ENCODE measurements at regions not wholly inside any gene's neighbourhood (a gene's known extent, or its start where the extent isn't known, plus 50 kb on each side); places are given as distances from the start of the nearest gene placed in this dataset.

- H3K4me1 ChIP-seq (ENCODE audit: insufficient read depth, poor library complexity, severe bottlenecking), result no peaks in the 10 kb centered on the region
- H3K4me3 ChIP-seq (ENCODE audit: severe bottlenecking), result no peak overlapping the region
- H3K9me3 ChIP-seq (ENCODE audit: severe bottlenecking), result no peaks in the 10 kb centered on the region
- no peak for DNase-seq (ENCODE audit: low spot score)
- no peaks in the 10 kb centered on the region for H3K27me3 ChIP-seq (ENCODE audit: insufficient read depth, poor library complexity, severe bottlenecking)
- no peaks in the 10 kb centered on the region for H3K36me3 ChIP-seq (ENCODE audit: low read depth)
- H3K27ac ChIP-seq (ENCODE audit: poor library complexity, severe bottlenecking), result no peak overlapping the region
- no peak for ATAC-seq (ENCODE audit: low read depth)
- no peak for TF ChIP-seq CTCF (IDR thresholded peaks at IDR 0.05; ENCODE audit: poor library complexity, severe bottlenecking)
Measured at GRCh38 chrX:112910418-112910817, 69.8 kb upstream of the AMOT start.

- H3K4me1 ChIP-seq (ENCODE audit: insufficient read depth, poor library complexity, severe bottlenecking), result no peaks in the 10 kb centered on the region
- DNase-seq (ENCODE audit: low spot score), result no peak
- ATAC-seq (ENCODE audit: low read depth), result no peak
- no peak overlapping the region for H3K27ac ChIP-seq (ENCODE audit: poor library complexity, severe bottlenecking)
- H3K4me3 ChIP-seq (ENCODE audit: severe bottlenecking), result no peak overlapping the region
- no peaks in the 10 kb centered on the region for H3K27me3 ChIP-seq (ENCODE audit: insufficient read depth, poor library complexity, severe bottlenecking)
- TF ChIP-seq CTCF (IDR thresholded peaks at IDR 0.05; ENCODE audit: poor library complexity, severe bottlenecking), result no peak
- H3K36me3 ChIP-seq (ENCODE audit: low read depth), result no peaks in the 10 kb centered on the region
- H3K9me3 ChIP-seq (ENCODE audit: severe bottlenecking), result no peaks in the 10 kb centered on the region
Measured at GRCh38 chrX:112901869-112902725, 61.5 kb upstream of the AMOT start.

GRCh38 chrX:112896051-112896450 lies 55.4 kb upstream of the AMOT start:
- no peak overlapping the region for H3K4me3 ChIP-seq (ENCODE audit: severe bottlenecking)
- no peaks in the 10 kb centered on the region for H3K27me3 ChIP-seq (ENCODE audit: insufficient read depth, poor library complexity, severe bottlenecking)
- H3K36me3 ChIP-seq (ENCODE audit: low read depth), result no peaks in the 10 kb centered on the region
- no peak for ATAC-seq (ENCODE audit: low read depth)
- no peaks in the 10 kb centered on the region for H3K9me3 ChIP-seq (ENCODE audit: severe bottlenecking)
- H3K27ac ChIP-seq (ENCODE audit: poor library complexity, severe bottlenecking), result no peak overlapping the region
- TF ChIP-seq CTCF (IDR thresholded peaks at IDR 0.05; ENCODE audit: poor library complexity, severe bottlenecking), result no peak
- H3K4me1 ChIP-seq (ENCODE audit: insufficient read depth, poor library complexity, severe bottlenecking), result no peaks in the 10 kb centered on the region
- no peak for DNase-seq (ENCODE audit: low spot score)

All from RWPE2 (cell line).